Peyer's patch (tissue), 4 donors: ENCODE measurements at regions not wholly inside any gene's neighbourhood (a gene's known extent, or its start where the extent isn't known, plus 50 kb on each side); places are given as distances from the start of the nearest gene placed in this dataset.

Experiments
- DNase-seq, 3 donors: peaks; one replicate each; pipeline ENCODE4 v3.0.0-alpha.2; 2017 to 2019
- H3K27ac ChIP-seq, 4 donors: fragments of 200-600 bp; sonication (generic); one replicate each; pipeline ENCODE4 v1.5.1; 2016 to 2019
- H3K27me3 ChIP-seq, 2 donors: fragments of 200-600 bp; sonication (generic); one replicate each; pipeline ENCODE4 v1.5.1; 2019
- H3K36me3 ChIP-seq, 3 donors: fragments of 200-600 bp; sonication (generic); one replicate each; pipeline ENCODE4 v1.5.1; 2016 to 2019
- H3K4me1 ChIP-seq, 4 donors: fragments of 200-600 bp; sonication (generic); one replicate each; pipeline ENCODE4 v1.5.1; 2016 to 2019
- H3K4me3 ChIP-seq, 4 donors: fragments of 200-600 bp; sonication (generic); 1 replicate in 3 of 4; 2 replicates in 1 of 4; pipeline ENCODE4 v1.5.1; 2016 to 2019; ENCODE audit warnings: mild to moderate bottlenecking in 1 of 4
- H3K9me3 ChIP-seq, 4 donors: fragments of 200-600 bp; sonication (generic); one replicate each; pipeline ENCODE4 v1.5.1; 2016 to 2019; ENCODE audit warnings: mild to moderate bottlenecking in 1 of 4
- CTCF ChIP-seq, 6 experiments: fragments of 450-650 bp in 4 of 6; fragments of 200-600 bp in 2 of 6; sonication (generic) in 1 of 6; IDR thresholded peaks; one replicate each; pipeline ENCODE4 v1.5.1; 2017 to 2019; ENCODE audit warnings: antibody characterized with exemption in 6 of 6, mild to moderate bottlenecking in 3 of 6, moderate library complexity in 1 of 6
- POLR2A ChIP-seq, 2 donors: fragments of 450-650 bp; IDR thresholded peaks; one replicate each; pipeline ENCODE4 v1.5.1; 2017; ENCODE audit warnings: antibody characterized with exemption in 2 of 2, mild to moderate bottlenecking in 2 of 2, moderate library complexity in 2 of 2

- no peaks in the 10 kb centered on the region for H3K36me3 ChIP-seq
- no peak for DNase-seq
- H3K4me1 ChIP-seq = peaks cover 10 to 40% (median 17%) of the 10 kb centered on the region in 4 donors
- no peaks in the 10 kb centered on the region for H3K27me3 ChIP-seq
- peak overlapping the region in 2 of 4 donors; percentile 75 to 99 for H3K4me3 ChIP-seq
- H3K9me3 ChIP-seq = no peaks in the 10 kb centered on the region
- peak overlapping the region; percentile 38 to 95 (median 79) for H3K27ac ChIP-seq
- TF ChIP-seq POLR2A (IDR thresholded peaks at IDR 0.05) (no peak), CTCF (IDR thresholded peaks at IDR 0.05) (no peak)
Measured at GRCh38 chr22:25402501-25403283, 161.8 kb upstream of the GRK3 start.

DNA sequence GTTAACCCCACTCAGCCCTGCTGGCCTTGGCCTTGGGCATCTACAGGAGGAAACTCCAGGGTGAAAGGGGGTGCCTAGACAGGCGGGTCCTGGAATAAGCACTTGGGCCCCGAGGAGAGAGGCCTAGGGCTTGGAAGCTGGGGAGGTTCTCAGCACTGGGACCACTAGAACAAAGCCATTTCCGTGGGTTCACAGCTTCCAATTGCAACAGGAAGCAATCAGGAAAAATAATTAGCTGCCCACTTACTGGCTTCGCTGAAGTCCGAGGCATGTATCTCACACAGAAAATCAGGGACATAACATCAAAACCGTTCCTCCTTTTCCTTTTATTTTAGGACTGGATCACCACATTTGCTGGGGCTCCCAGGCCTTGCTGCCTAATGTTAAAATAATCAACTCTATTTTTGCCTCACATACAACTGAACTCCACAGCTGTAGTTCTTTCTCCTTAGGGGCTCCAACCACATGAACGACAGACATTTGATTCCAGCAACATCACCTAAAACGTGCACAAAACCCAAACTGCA is 161.1 kb upstream of the GRK3 start:
- H3K9me3 ChIP-seq = no peaks in the 10 kb centered on the region
- peaks cover 4 to 33% (median 17%) of the 10 kb centered on the region in 4 donors for H3K4me1 ChIP-seq
- no peak for DNase-seq
- H3K36me3 ChIP-seq = no peaks in the 10 kb centered on the region
- H3K27me3 ChIP-seq = no peaks in the 10 kb centered on the region
- H3K27ac ChIP-seq = peak overlapping the region; percentile 38 to 95 (median 79)
- no peak for TF ChIP-seq POLR2A (IDR thresholded peaks at IDR 0.05)
- no peak for TF ChIP-seq CTCF (IDR thresholded peaks at IDR 0.05)
- H3K4me3 ChIP-seq = peak overlapping the region in 2 of 4 donors; percentile 75 to 99

- DNase-seq = no peak
- Histone ChIP-seq H3K36me3 (no peaks in the 10 kb centered on the region), H3K4me1 (peaks cover 0 to 31% (median 14%) of the 10 kb centered on the region in 4 donors), H3K27ac (peak overlapping the region; percentile 4 to 95 (median 79)), H3K9me3 (no peaks in the 10 kb centered on the region), H3K27me3 (no peaks in the 10 kb centered on the region), H3K4me3 (peak overlapping the region; percentile 75 to 99 (median 87))
- TF ChIP-seq CTCF (IDR thresholded peaks at IDR 0.05) = no peak
Measured at GRCh38 chr22:25403811-25404471, 160.5 kb upstream of the GRK3 start.

- peaks cover 0 to 31% (median 14%) of the 10 kb centered on the region in 4 donors for H3K4me1 ChIP-seq
- no peak for DNase-seq
- TF ChIP-seq POLR2A (IDR thresholded peaks at IDR 0.05) = no peak
Measured at GRCh38 chr22:25404556-25404927, 159.9 kb upstream of the GRK3 start.

DNA sequence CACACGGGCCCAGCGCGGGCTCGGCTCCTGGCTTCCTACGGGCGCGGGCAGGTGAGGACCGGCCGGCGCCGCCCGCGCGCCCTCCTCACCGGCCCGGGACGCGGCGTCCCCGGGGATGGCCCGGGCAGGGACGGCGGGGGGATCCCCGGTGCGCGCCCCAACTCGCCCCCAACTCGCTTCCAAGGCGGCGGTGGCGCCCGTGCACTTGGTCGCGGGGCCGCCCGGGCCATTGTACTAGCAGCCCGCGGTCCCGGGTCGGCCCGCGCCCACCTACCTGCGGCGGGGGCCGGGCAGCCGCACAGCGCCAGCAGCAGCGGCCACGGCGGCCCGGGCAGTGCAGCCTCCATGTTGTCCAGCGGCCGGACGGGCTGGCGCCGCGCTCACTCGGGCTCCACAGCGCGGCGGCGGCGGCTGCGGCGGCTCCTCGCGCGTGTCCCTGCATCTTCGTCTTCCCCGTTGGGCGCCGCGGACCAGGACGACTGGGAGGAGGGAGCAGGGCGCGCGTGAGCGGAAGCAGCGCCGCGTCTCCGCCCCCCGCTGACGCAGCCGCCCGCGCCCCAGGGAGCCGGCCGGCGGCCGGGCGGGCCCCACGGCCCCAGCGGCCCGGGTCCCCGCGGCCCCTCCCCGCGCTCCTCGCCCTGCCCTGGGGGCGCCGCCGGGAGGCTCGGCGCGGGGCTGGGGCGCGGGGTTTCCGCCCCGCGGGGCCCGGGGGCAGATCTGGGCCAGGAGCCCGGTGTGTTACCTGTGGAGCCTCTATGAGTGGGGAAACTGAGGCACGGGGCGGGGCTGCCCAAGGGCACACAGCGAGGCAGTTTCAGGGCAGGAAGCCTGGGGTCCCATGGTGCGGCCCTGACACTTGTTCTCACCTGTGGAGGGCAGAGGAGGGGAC is 159.3 kb upstream of the GRK3 start:
- Histone ChIP-seq H3K36me3 (no peaks in the 10 kb centered on the region), H3K27ac (peak overlapping the region; percentile 71 to 95 (median 82)), H3K27me3 (no peaks in the 10 kb centered on the region), H3K4me1 (peaks cover 0 to 31% (median 14%) of the 10 kb centered on the region in 4 donors), H3K9me3 (no peaks in the 10 kb centered on the region), H3K4me3 (peak overlapping the region; percentile 75 to 99 (median 87))
- peak; percentile 82 for TF ChIP-seq POLR2A (IDR thresholded peaks at IDR 0.05)
- peak in 1 of 6 experiments; percentile 11 for TF ChIP-seq CTCF (IDR thresholded peaks at IDR 0.05)
- DNase-seq = peak; percentile 71 to 90 (median 87)

More at GRCh38 chr22:25404556-25404927, 159.9 kb upstream of the GRK3 start:
- Histone ChIP-seq H3K4me3 (peak overlapping the region; percentile 75 to 99 (median 87)), H3K27ac (peak overlapping the region; percentile 71 to 95 (median 82)), H3K27me3 (no peaks in the 10 kb centered on the region), H3K9me3 (no peaks in the 10 kb centered on the region), H3K36me3 (no peaks in the 10 kb centered on the region)
